SK-N-MC (cell line): ENCODE measurements at regions not wholly inside any gene's neighbourhood (a gene's known extent, or its start where the extent isn't known, plus 50 kb on each side); places are given as distances from the start of the nearest gene placed in this dataset.

Source experiments
- DNase-seq: peaks from one replicate; pipeline ENCODE4 v3.0.0-alpha.2; 2011; ENCODE audit warnings: low read depth, low spot score
- H3K27ac ChIP-seq: fragments of 200-600 bp; sonication (generic); 2 replicates; pipeline ENCODE4 v1.5.1; 2016; ENCODE audit warnings: mixed run types
- H3K36me3 ChIP-seq: fragments of 200-600 bp; sonication (generic); 2 replicates; pipeline ENCODE4 v1.6.1; 2017; ENCODE audit warnings: antibody characterized with exemption, low read length, mixed read lengths; ENCODE audit not compliant: insufficient read depth
- H3K4me3 ChIP-seq: fragments of 200-600 bp; sonication (generic); 2 replicates; pipeline ENCODE4 v1.5.1; 2016
- H3K9ac ChIP-seq: fragments of 200-600 bp; sonication (generic); 2 replicates; pipeline ENCODE4 v1.8.0; 2017; ENCODE audit warnings: mixed run types, mixed read lengths; ENCODE audit not compliant: insufficient read length
- H3K9me3 ChIP-seq: fragments of 200-600 bp; sonication (generic); 2 replicates; pipeline ENCODE4 v1.6.1; 2017; ENCODE audit warnings: low read depth, mild to moderate bottlenecking, antibody characterized with exemption, low read length, moderate library complexity, mixed read lengths
- EZH2 ChIP-seq: fragments of 200-600 bp; sonication (generic); IDR thresholded peaks from one replicate; pipeline ENCODE4 v1.6.1; 2017; ENCODE audit warnings: antibody characterized with exemption
- FOXP2 ChIP-seq: optimal IDR thresholded peaks from 2 replicates; pipeline ENCODE3; 2011; ENCODE audit warnings: mild to moderate bottlenecking, moderate library complexity; ENCODE audit not compliant: insufficient read depth; ENCODE audit errors: extremely low read length, control extremely low read depth
- POLR2AphosphoS5 ChIP-seq: IDR thresholded peaks from 2 replicates; pipeline ENCODE4 v1.6.1; 2012; ENCODE audit warnings: mild to moderate bottlenecking, low read depth, low read length, borderline replicate concordance

DNA sequence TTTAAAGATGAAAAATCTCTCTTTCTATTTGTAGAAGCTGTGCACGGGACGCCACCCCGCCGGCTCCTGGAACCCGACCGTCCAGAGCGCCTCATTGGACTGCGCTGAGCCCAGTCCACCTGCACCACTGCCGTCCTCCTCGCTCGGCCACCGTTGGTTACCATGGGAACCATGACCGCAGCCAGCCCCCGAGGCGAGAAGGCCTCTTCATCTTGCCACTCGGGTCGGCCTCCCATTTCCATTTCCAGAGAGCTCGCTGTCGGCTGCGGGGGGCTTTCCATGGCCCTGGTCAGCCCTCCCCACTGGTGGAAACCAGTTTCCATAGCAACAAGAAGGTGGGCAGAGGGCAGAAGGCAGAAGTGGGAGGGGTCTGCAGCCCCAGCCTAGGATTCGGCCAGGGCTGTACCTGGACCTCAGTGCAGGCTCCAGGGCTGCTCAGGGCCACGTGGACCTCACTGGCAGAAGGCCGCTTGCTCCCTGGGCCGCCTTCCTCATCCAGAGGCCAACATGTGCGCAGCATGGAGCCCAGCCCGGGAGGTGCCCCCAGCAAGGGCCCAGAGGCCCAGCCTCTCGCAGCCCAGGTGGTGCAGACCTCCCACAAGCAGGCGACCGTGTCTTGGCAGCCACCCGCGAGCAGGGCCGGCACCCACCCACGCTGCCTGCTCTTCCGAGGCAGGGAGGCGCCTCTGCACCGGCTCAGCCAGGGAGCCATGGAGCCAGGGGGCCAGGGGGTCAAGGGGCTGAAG, 283.5 kb upstream of the PPP2R2D start:
- no peak overlapping the region for H3K4me3 ChIP-seq
- H3K27ac ChIP-seq: no peak overlapping the region
- TF ChIP-seq POLR2AphosphoS5 (no peak), FOXP2 (no peak), EZH2 (no peak)
- no peaks in the 10 kb centered on the region for H3K36me3 ChIP-seq
- no peak overlapping the region for H3K9ac ChIP-seq
- no peaks in the 10 kb centered on the region for H3K9me3 ChIP-seq
- DNase-seq: no peak

DNA sequence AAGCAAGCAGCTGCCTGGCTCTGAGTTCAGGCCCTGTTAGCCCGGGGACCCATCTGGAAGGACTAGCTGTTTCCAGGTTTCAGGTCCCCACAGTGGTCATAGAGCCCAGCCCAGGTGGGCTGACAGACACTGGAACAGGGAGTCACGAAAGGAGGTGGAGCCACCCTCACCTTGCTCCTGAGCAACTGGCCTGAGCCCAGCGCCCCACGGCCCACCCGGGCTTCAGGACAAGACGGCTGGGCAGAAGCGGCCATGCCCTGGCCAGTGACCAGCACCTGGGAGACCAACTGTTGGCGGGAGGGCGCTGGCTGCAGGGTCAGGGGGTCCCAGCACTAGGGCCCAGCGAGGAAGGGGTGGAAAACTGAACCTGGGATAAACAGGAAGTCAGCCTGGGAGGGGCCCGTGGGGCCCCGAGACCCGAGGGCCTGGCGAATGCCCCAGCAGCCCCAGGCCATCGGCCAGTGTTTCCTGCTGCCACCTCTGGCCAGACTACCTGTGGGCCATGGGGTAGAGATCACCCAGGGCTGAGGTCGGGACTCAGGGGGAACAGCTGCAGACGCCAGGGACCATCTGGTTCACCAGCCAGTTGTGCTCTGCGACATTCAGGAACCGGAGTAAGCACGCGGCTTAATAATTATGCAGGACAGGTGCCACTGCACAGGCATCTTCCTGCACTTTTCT, 282.1 kb upstream of the PPP2R2D start:
- Histone ChIP-seq H3K9ac (no peak overlapping the region), H3K36me3 (no peaks in the 10 kb centered on the region), H3K9me3 (no peaks in the 10 kb centered on the region), H3K4me3 (no peak overlapping the region), H3K27ac (no peak overlapping the region)
- no peak for DNase-seq
- TF ChIP-seq FOXP2: no peak
- no peak for TF ChIP-seq POLR2AphosphoS5
- TF ChIP-seq EZH2: no peak

DNA sequence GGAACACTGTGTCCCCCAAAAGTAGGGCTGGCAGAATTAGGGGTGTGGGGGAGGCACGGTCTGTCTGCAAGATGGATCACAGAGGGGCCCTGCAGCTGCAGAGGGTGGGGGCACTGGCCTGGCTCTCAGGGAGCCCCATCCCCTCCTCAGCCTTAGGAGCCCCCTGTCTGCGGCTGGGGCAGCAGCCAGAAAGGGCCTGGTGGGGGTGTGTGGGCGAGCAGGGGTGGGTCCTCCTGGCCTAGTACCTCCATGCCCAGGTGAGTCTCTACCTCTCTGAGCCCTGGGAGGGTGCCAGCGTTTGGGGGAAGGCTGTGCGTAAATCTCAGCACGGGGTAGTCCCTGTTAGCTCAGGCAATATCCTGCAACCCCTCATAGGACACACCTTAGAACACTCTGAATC, 280.5 kb upstream of the PPP2R2D start:
- Histone ChIP-seq H3K9ac (no peak overlapping the region), H3K36me3 (no peaks in the 10 kb centered on the region), H3K27ac (no peak overlapping the region), H3K4me3 (no peak overlapping the region), H3K9me3 (no peaks in the 10 kb centered on the region)
- no peak for DNase-seq
- no peak for TF ChIP-seq EZH2
- TF ChIP-seq POLR2AphosphoS5: no peak
- no peak for TF ChIP-seq FOXP2

DNA sequence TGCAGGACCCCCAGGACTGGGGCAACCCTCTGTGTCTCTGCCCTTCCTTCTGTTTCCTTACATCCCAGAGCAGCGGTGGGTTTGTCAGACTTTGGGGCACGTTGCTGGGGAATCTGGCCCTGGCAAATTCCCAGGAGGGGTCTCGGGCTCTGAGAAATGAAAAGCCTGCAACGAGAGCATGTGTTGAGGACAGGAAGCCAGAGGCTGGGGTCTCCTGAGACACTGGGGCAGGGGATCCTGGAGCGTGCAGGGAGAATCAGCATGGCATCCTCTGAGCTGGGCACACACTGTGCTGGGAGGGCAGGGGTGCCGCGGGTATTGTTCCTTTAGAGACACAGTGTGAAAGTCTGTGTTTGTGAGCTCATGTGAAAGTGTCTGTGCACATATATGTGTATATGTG, 279.9 kb upstream of the PPP2R2D start:
- Histone ChIP-seq H3K36me3 (no peaks in the 10 kb centered on the region), H3K9me3 (no peaks in the 10 kb centered on the region), H3K27ac (no peak overlapping the region), H3K9ac (no peak overlapping the region), H3K4me3 (no peak overlapping the region)
- no peak for DNase-seq
- no peak for TF ChIP-seq FOXP2
- no peak for TF ChIP-seq EZH2
- no peak for TF ChIP-seq POLR2AphosphoS5

DNA sequence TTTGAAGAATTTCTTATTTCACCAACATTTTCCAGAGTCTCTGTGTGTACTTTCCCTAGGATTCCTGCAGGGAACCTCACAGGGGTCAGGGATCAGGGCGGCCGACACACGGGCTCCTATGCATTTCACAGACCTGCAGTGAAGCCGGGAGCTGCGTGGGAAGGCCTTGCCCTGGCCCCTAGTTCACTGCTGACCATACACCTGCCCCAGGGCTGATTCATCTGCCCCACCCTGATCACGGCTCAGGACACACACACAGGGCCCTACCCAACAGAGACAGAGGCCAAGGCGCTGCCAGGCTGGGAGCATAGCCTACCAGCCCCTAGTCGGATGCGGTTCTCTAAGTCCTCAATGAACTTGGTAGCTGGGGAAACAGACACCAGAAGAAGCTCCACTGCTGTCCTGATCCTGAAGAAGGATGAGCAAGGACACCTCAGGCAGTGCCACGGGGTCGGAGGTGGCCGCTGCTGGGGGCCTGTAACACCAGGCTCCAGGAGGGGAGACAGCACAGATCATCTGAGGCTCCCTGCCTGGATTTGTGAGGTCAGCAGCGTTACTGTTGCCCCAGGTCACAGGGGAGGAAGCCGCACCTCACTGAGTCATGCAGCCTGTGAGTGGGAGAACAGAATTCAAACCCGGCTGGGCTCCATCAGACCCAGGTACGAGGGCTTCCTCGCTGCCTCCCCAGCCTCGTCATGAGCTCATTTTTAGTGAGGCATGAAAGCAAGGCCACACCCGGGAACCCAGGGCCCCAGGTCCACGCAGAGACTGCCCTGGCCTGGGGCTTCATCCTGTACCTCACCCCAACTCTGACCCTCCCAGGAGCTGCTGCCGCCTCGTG, 278.8 kb upstream of the PPP2R2D start:
- H3K9ac ChIP-seq: no peak overlapping the region
- DNase-seq: no peak
- H3K4me3 ChIP-seq: no peak overlapping the region
- no peaks in the 10 kb centered on the region for H3K36me3 ChIP-seq
- no peak overlapping the region for H3K27ac ChIP-seq
- no peak for TF ChIP-seq POLR2AphosphoS5
- no peaks in the 10 kb centered on the region for H3K9me3 ChIP-seq

DNA sequence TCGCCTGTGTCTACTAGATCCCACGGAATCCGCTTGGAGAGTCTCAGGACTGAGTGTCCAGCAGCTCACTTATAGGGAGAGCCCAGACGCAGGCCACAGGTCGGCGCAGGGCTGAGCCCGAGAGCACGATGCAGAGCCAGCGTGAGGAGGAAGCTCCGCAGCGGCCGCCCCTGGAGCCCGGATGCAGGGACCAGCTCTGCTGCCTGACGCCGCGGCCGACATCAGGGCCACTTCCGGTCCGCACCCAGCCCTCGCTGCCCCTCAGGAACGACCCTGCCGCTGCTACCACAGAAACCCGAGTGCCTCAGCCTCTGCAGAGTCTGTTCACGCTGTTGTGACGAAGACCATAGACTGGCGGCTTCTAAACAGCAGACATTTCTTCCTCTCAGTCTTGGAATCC, 275.8 kb upstream of the PPP2R2D start:
- no peaks in the 10 kb centered on the region for H3K36me3 ChIP-seq
- no peak overlapping the region for H3K9ac ChIP-seq

DNA sequence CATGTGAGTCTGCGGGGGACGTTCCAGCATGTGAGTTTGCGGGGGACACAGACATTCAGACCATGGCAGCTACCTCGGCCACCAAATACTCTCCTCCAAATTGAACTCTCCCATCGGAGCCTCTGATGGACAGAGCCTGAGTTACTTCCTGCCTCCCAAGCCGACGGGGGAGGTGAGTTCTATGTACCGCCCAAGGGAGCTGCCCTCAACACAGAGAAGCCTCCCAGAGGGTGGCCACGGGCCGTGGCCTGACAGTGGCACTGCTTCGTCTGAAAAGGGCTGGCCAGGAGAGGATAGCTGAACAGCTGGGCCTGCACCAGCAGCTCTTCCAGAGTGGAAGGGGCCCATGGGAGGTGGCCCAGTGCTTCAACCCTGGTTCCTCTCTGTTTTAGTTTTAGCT, 274.5 kb upstream of the PPP2R2D start:
- no peak for DNase-seq
- no peaks in the 10 kb centered on the region for H3K9me3 ChIP-seq
- TF ChIP-seq POLR2AphosphoS5 (no peak), FOXP2 (no peak), EZH2 (no peak)

More for the DNA sequence above, 275.8 kb upstream of the PPP2R2D start:
- DNase-seq: no peak
- no peak for TF ChIP-seq EZH2
- TF ChIP-seq POLR2AphosphoS5: no peak
- no peak for TF ChIP-seq FOXP2
- no peak overlapping the region for H3K4me3 ChIP-seq
- H3K27ac ChIP-seq: no peak overlapping the region
- no peaks in the 10 kb centered on the region for H3K9me3 ChIP-seq

DNA sequence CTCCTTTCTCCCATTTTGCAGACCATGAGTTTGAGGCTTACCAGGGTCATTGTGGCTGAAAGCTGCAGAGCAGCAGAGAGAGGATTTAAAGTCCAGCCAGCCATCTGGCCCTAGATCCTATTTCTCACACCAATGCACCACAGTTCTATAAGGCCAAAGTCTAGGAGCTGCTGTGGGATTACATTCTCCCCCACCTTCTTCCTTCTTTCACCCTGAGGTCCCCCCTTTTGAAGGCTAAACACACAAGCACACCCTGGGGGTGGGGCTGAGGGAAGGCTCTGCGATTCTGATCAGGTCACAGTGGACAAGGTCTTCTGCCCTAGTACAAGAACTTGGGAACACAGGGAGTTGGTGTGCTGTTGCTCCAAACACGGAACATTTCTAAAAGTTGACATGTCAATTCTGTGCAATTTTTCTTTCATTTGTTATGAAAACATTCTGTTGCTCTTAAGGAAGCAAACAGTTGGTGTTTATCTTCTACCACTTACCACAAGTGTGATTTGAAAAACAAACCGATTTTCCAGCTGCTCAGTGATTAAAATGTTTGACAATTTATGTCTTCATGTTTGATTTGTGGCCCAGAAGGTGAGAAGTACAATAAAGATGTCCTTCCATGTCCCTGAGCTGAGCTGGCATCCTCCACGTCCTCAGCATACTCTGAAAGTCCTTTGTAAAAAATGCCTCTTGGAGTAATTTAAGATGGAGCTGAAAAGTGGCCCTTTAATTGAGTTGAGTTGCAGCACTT, 271.6 kb upstream of the PPP2R2D start:
- no peak overlapping the region for H3K9ac ChIP-seq
- TF ChIP-seq POLR2AphosphoS5 (no peak), EZH2 (no peak), FOXP2 (no peak)
- H3K4me3 ChIP-seq: no peak overlapping the region
- H3K9me3 ChIP-seq: no peaks in the 10 kb centered on the region
- no peaks in the 10 kb centered on the region for H3K36me3 ChIP-seq
- H3K27ac ChIP-seq: no peak overlapping the region
- DNase-seq: no peak

More for the DNA sequence above, 274.5 kb upstream of the PPP2R2D start:
- no peak overlapping the region for H3K9ac ChIP-seq
- H3K4me3 ChIP-seq: no peak overlapping the region
- no peaks in the 10 kb centered on the region for H3K36me3 ChIP-seq
- no peak overlapping the region for H3K27ac ChIP-seq
